Progenitor cell of endocrine pancreas (in vitro differentiated cells): ENCODE measurements at regions not wholly inside any gene's neighbourhood (a gene's known extent, or its start where the extent isn't known, plus 50 kb on each side); places are given as distances from the start of the nearest gene placed in this dataset.

ENCODE experiments used
- DNase-seq: peaks from one replicate; pipeline ENCODE4 v3.0.0; 2021; ENCODE audit warnings: low spot score; ENCODE audit not compliant: unreplicated experiment
- H3K27ac Mint-ChIP-seq: 2 replicates; pipeline ENCODE4 v1.8.0; 2021; ENCODE audit warnings: mild to moderate bottlenecking, moderate library complexity, mixed read lengths
- H3K27me3 Mint-ChIP-seq: 2 replicates; pipeline ENCODE4 v1.8.0; 2021; ENCODE audit warnings: mixed read lengths
- H3K36me3 Mint-ChIP-seq: 2 replicates; pipeline ENCODE4 v1.8.0; 2022; ENCODE audit warnings: mixed read lengths; ENCODE audit not compliant: insufficient read depth
- H3K4me1 Mint-ChIP-seq: 2 replicates; pipeline ENCODE4 v1.8.0; 2021; ENCODE audit warnings: low read depth, mixed read lengths
- H3K4me3 Mint-ChIP-seq: 2 replicates; pipeline ENCODE4 v1.8.0; 2021; ENCODE audit warnings: low read depth, mild to moderate bottlenecking, moderate library complexity, mixed read lengths
- H3K9me3 Mint-ChIP-seq: 2 replicates; pipeline ENCODE4 v1.8.0; 2021; ENCODE audit warnings: low read depth, mixed read lengths
- TF ChIP-seq, protein P1 (sequence below): fragments of 200-600 bp; sonication (generic); IDR thresholded peaks from one replicate; pipeline ENCODE4 v1.5.0; 2021; ENCODE audit warnings: antibody characterized with exemption, mild to moderate bottlenecking; ENCODE audit not compliant: unreplicated experiment

DNA sequence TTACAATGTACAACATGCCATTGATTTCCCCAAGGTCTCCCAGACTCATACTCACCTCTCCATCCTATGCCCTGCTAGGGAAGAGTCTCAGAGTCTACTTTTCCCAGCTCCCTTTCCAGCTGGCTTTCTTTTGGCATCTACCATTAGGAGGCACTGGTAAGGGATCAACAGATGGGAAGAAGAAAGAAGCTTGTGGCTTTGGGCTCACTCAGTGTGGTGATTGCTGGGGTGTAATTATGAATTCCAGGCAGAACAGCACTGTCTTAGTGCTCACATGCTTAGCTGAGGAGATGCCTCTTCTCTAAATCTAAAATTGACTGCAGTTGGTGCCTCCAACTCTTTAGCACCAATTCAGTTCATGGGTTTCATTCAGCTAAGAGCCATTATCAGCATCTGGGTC, 330.0 kb downstream of the PSAT1 start:
- TF ChIP-seq, protein P1, sequence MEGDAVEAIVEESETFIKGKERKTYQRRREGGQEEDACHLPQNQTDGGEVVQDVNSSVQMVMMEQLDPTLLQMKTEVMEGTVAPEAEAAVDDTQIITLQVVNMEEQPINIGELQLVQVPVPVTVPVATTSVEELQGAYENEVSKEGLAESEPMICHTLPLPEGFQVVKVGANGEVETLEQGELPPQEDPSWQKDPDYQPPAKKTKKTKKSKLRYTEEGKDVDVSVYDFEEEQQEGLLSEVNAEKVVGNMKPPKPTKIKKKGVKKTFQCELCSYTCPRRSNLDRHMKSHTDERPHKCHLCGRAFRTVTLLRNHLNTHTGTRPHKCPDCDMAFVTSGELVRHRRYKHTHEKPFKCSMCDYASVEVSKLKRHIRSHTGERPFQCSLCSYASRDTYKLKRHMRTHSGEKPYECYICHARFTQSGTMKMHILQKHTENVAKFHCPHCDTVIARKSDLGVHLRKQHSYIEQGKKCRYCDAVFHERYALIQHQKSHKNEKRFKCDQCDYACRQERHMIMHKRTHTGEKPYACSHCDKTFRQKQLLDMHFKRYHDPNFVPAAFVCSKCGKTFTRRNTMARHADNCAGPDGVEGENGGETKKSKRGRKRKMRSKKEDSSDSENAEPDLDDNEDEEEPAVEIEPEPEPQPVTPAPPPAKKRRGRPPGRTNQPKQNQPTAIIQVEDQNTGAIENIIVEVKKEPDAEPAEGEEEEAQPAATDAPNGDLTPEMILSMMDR = no peak
- Mint-ChIP-seq H3K9me3 (no peaks in the 10 kb centered on the region), H3K4me3 (no peak overlapping the region), H3K4me1 (peaks cover 2% of the 10 kb centered on the region), H3K36me3 (no peaks in the 10 kb centered on the region), H3K27ac (no peak overlapping the region), H3K27me3 (peaks cover 5% of the 10 kb centered on the region)
- DNase-seq = no peak

GRCh38 chr9:78630966-78631365, 334.0 kb downstream of the PSAT1 start:
- Mint-ChIP-seq H3K9me3 (peaks cover 3% of the 10 kb centered on the region), H3K4me1 (peaks cover 2% of the 10 kb centered on the region), H3K27ac (no peak overlapping the region), H3K27me3 (peaks cover 7% of the 10 kb centered on the region), H3K36me3 (no peaks in the 10 kb centered on the region), H3K4me3 (no peak overlapping the region)
- TF ChIP-seq, protein P1 = no peak
- no peak for DNase-seq

DNA sequence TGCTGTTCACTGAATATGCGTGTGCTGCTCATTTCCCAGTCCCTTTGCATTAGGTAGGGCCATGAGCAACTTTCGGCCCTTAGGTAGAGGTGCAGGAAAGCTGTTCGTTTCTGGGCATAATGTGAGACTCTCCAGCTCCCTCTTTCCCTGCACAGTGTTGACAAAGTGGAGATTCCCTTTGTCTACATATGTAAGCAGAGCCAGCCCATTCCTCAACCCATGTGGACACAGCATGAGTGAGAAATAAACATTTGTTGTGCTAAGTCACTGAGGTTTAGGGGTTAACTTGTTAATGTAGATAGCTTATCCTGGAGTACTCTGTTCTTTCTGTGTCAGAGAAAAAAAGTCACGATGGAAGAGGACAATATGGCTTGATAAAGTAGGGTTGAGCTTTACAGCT, 343.8 kb downstream of the PSAT1 start:
- Mint-ChIP-seq H3K27ac (no peak overlapping the region), H3K36me3 (peaks cover 4% of the 10 kb centered on the region), H3K27me3 (peaks cover under 1% of the 10 kb centered on the region), H3K9me3 (peaks cover 9% of the 10 kb centered on the region), H3K4me3 (no peak overlapping the region), H3K4me1 (no peaks in the 10 kb centered on the region)
- no peak for DNase-seq
- TF ChIP-seq, protein P1 = no peak

GRCh38 chr9:78644359-78644758, 347.4 kb downstream of the PSAT1 start:
- TF ChIP-seq, protein P1 = no peak
- Mint-ChIP-seq H3K4me1 (no peaks in the 10 kb centered on the region), H3K36me3 (peaks cover 4% of the 10 kb centered on the region), H3K4me3 (no peak overlapping the region), H3K27me3 (no peaks in the 10 kb centered on the region), H3K9me3 (peaks cover 21% of the 10 kb centered on the region), H3K27ac (no peak overlapping the region)
- DNase-seq = no peak

DNA sequence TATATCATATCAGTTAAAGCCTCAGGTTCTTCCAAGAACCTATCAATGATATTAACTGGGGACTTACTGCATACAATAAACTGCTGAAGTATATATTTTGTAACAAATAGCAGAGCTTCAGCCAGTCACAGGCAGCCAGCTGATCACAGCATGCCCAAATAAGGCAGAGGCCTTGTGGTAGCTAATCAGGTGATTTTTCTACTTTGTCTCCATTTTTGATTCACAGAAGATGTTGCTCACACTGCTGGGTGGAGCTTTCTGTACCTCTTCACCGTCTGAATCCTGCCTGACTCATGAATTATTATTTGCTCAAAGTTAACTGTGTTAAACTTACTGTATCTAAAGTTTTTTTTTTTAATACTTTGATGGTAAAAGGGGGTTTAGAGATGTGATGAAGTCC, 357.4 kb downstream of the PSAT1 start:
- H3K27ac Mint-ChIP-seq = no peak overlapping the region
- no peak overlapping the region for H3K4me3 Mint-ChIP-seq
- no peak for DNase-seq
- H3K36me3 Mint-ChIP-seq = no peaks in the 10 kb centered on the region
- no peaks in the 10 kb centered on the region for H3K27me3 Mint-ChIP-seq
- TF ChIP-seq, protein P1 = no peak
- no peaks in the 10 kb centered on the region for H3K4me1 Mint-ChIP-seq
- no peaks in the 10 kb centered on the region for H3K9me3 Mint-ChIP-seq
